Gastroesophageal sphincter (tissue), 4 donors: ENCODE measurements at regions not wholly inside any gene's neighbourhood (a gene's known extent, or its start where the extent isn't known, plus 50 kb on each side); places are given as distances from the start of the nearest gene placed in this dataset.

ENCODE experiments used
- ATAC-seq: fragments of 150-250 bp; one replicate; pipeline ENCODE4 v1.9.1; 2016; ENCODE audit warnings: mild to moderate bottlenecking, moderate library complexity
- H3K27ac ChIP-seq, 4 donors: fragments of 200-600 bp; sonication (generic) in 3 of 4; 1 replicate in 3 of 4; 2 replicates in 1 of 4; pipeline ENCODE4 v1.5.1; 2016 to 2019
- H3K27me3 ChIP-seq: fragments of 200-600 bp; sonication (generic); one replicate; pipeline ENCODE4 v1.5.1; 2019
- H3K36me3 ChIP-seq, 2 donors: fragments of 200-600 bp; sonication (generic); one replicate each; pipeline ENCODE4 v1.5.1; 2019; ENCODE audit warnings: control low read depth in 1 of 2
- H3K4me1 ChIP-seq, 3 donors: fragments of 200-600 bp; sonication (generic); 1 replicate in 2 of 3; 2 replicates in 1 of 3; pipeline ENCODE4 v1.5.1; 2016 to 2019; ENCODE audit warnings: control low read depth in 2 of 3
- H3K4me3 ChIP-seq, 2 donors: fragments of 200-600 bp; sonication (generic); one replicate each; pipeline ENCODE4 v1.5.1; 2019; ENCODE audit warnings: mild to moderate bottlenecking in 1 of 2, moderate library complexity in 1 of 2
- H3K9me3 ChIP-seq, 3 donors: fragments of 200-600 bp; sonication (generic); one replicate each; pipeline ENCODE4 v1.5.1; 2017 to 2019; ENCODE audit warnings: control low read depth in 2 of 3
- CTCF ChIP-seq, 4 experiments: fragments of 200-600 bp in 2 of 4; fragments of 450-650 bp in 2 of 4; sonication (generic) in 1 of 4; IDR thresholded peaks; one replicate each; pipeline ENCODE4 v1.5.1; 2017 to 2019; ENCODE audit warnings: antibody characterized with exemption in 4 of 4, mild to moderate bottlenecking in 2 of 4, moderate library complexity in 2 of 4
- EP300 ChIP-seq: sonication (generic); formaldehyde crosslinking; IDR thresholded peaks from one replicate; pipeline ENCODE4 v1.6.1; 2017; ENCODE audit warnings: antibody characterized with exemption, mild to moderate bottlenecking
- POLR2A ChIP-seq, 2 donors: fragments of 450-650 bp; IDR thresholded peaks; one replicate each; pipeline ENCODE4 v1.6.1; 2017; ENCODE audit warnings: antibody characterized with exemption in 2 of 2, mild to moderate bottlenecking in 2 of 2, moderate library complexity in 1 of 2
- POLR2AphosphoS5 ChIP-seq: sonication (generic); formaldehyde crosslinking; IDR thresholded peaks from one replicate; pipeline ENCODE4 v1.6.1; 2017; ENCODE audit warnings: antibody characterized with exemption
- WGBS, 2 donors: methylation state at CpG; one replicate each; pipeline ENCODE4 v1.1.5; 2018; ENCODE audit warnings: low coverage in 1 of 2; 5-methylcytosine and 5-hydroxymethylcytosine counted together

GRCh38 chr18:41499345-41499744, 455.7 kb upstream of the PIK3C3 start:
- no peak overlapping the region for H3K27ac ChIP-seq
- TF ChIP-seq POLR2A (IDR thresholded peaks at IDR 0.05) (no peak), CTCF (IDR thresholded peaks at IDR 0.05) (no peak), POLR2AphosphoS5 (no peak)
- H3K36me3 ChIP-seq = no peaks in the 10 kb centered on the region
- H3K9me3 ChIP-seq = no peaks in the 10 kb centered on the region
- 70 to 100% methylated on average over 1 of the region's 1 CpG for WGBS, 2 donors
- no peaks in the 10 kb centered on the region for H3K4me1 ChIP-seq
- no peak for ATAC-seq
- no peaks in the 10 kb centered on the region for H3K27me3 ChIP-seq
- no peak overlapping the region for H3K4me3 ChIP-seq

DNA sequence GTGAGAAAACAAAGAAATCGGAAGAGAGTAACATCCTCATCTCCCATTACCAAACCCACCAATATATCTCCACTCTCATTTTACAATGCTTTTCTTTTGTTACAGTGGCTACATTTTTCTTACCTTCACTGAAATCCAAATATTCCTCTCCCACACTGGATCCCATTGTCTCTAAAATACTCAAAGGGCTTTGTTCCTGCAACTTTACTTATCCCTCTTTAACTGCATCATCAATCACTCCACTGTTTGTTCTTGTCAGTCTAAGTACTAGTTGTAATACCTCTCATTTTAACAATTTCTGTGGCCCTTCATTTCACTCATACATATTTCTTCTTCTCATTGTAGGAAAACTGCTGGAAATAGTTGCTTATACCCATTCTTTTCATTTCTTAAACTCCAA, 464.2 kb upstream of the PIK3C3 start:
- no peak for TF ChIP-seq POLR2AphosphoS5
- no peak for TF ChIP-seq EP300
- TF ChIP-seq POLR2A (IDR thresholded peaks at IDR 0.05) = no peak
- TF ChIP-seq CTCF (IDR thresholded peaks at IDR 0.05) = no peak
- Histone ChIP-seq H3K4me3 (no peak overlapping the region), H3K27ac (no peak overlapping the region), H3K27me3 (no peaks in the 10 kb centered on the region), H3K4me1 (no peaks in the 10 kb centered on the region), H3K9me3 (no peaks in the 10 kb centered on the region), H3K36me3 (no peaks in the 10 kb centered on the region)
- WGBS, 2 donors = 77 to 100% methylated on average over 1 of the region's 1 CpG
- ATAC-seq = no peak

DNA sequence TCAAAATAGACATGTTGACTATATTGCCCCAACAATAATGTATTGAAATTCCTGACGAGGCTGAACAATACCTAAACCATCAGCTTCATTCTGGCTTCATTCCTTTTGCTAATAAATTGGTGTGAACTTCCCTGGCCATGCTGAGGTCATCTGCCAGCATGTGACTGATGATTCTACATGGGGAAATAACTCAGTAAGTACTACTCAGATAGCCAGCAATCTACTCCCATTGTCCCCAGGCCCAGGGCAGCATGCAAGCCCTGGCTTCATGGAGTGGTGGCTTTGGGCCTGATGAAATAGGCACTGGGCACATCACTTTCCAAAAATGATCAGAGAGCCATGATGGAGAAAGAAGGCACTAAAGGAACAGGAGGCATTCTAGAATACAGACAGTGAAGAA, 468.5 kb upstream of the PIK3C3 start:
- 0% methylated on average over 1 of the region's 1 CpG for WGBS, 2 donors
- no peaks in the 10 kb centered on the region for H3K36me3 ChIP-seq
- H3K4me3 ChIP-seq = no peak overlapping the region
- no peaks in the 10 kb centered on the region for H3K27me3 ChIP-seq
- ATAC-seq = no peak
- no peaks in the 10 kb centered on the region for H3K4me1 ChIP-seq
- no peak for TF ChIP-seq EP300
- no peak for TF ChIP-seq POLR2A (IDR thresholded peaks at IDR 0.05)
- TF ChIP-seq POLR2AphosphoS5 = no peak
- H3K9me3 ChIP-seq = no peaks in the 10 kb centered on the region
- H3K27ac ChIP-seq = no peak overlapping the region

DNA sequence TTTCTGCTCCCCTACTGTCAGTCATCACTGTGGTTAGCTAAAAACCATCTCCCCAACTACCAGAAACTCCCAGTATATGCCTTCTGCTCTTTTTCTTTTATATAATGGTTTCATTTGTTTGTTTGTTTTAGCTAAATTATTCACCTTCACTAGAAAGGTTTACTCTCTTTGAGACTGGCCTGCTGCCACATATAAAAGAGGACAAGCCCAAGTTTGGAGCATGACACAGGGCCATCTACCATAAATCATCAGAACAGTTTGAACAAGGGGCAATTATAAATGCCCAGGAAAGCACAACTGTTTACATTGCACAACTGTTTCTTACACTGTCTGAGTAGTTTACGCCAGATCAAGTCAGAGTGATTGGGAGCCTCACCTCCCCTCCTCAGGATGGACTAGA, 471.0 kb upstream of the PIK3C3 start:
- Histone ChIP-seq H3K9me3 (no peaks in the 10 kb centered on the region), H3K36me3 (no peaks in the 10 kb centered on the region), H3K27ac (no peak overlapping the region), H3K4me3 (no peak overlapping the region), H3K4me1 (no peaks in the 10 kb centered on the region), H3K27me3 (no peaks in the 10 kb centered on the region)
- WGBS, 2 donors = 100% methylated on average over 1 of the region's 1 CpG; no CpG with 5 or more reads in 1 of the 2 donors
- no peak for TF ChIP-seq POLR2AphosphoS5
- no peak for TF ChIP-seq POLR2A (IDR thresholded peaks at IDR 0.05)
- no peak for TF ChIP-seq EP300
- TF ChIP-seq CTCF (IDR thresholded peaks at IDR 0.05) = no peak
- no peak for ATAC-seq

DNA sequence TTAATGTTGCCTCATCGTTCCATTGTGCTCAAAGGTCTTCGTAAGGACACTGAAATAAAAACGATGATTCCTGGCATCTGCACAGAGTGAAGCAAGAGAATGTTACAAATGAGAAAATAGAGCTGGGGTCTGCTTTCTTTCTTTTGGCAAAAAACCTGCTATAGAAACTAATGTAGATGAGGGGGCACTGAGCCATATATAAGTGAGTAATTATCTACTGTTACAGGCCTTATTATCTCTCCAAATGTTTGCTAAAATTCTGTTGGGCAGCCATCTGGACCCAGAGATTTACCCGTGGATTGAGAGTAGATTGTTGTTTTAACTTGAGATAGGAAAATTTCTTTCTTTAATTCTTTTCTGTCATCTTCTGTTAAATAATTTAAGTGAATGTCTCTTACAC, 472.5 kb upstream of the PIK3C3 start:
- H3K4me1 ChIP-seq = no peaks in the 10 kb centered on the region
- H3K4me3 ChIP-seq = no peak overlapping the region
- ATAC-seq = no peak
- no peaks in the 10 kb centered on the region for H3K27me3 ChIP-seq
- WGBS, 2 donors = 31 to 44% methylated on average over 3 to 4 of the region's 4 CpGs
- H3K27ac ChIP-seq = no peak overlapping the region
- no peaks in the 10 kb centered on the region for H3K36me3 ChIP-seq
- TF ChIP-seq CTCF (IDR thresholded peaks at IDR 0.05) (no peak), POLR2AphosphoS5 (no peak)
- H3K9me3 ChIP-seq = no peaks in the 10 kb centered on the region
